HEK293T (cell line): ENCODE measurements at regions not wholly inside any gene's neighbourhood (a gene's known extent, or its start where the extent isn't known, plus 50 kb on each side); places are given as distances from the start of the nearest gene placed in this dataset.

ENCODE experiments used
- CTCF ChIA-PET: fragments of 350-600 bp; formaldehyde crosslinking; extraction: SDS; loops from one replicate; lab custom pipeline; 2021; ENCODE audit warnings: antibody characterized with exemption, inconsistent platforms; lab: Yijun Ruan, JAX
- POLR2A ChIA-PET: fragments of 350-600 bp; formaldehyde crosslinking; extraction: SDS; loops from one replicate; lab custom pipeline; 2020; ENCODE audit warnings: antibody characterized with exemption, inconsistent platforms; lab: Yijun Ruan, JAX
- DNase-seq: peaks from one replicate; pipeline ENCODE4 v3.0.0; 2012; ENCODE audit warnings: mixed read lengths; ENCODE audit errors: extremely low spot score
- ARNT ChIP-seq: fragments of 450-650 bp; IDR thresholded peaks from 2 replicates; pipeline ENCODE4 v1.6.1; 2017; ENCODE audit warnings: mild to moderate bottlenecking
- BHLHE40 ChIP-seq: fragments of 450-650 bp; IDR thresholded peaks from 2 replicates; pipeline ENCODE4 v1.6.1; 2016; ENCODE audit warnings: mild to moderate bottlenecking, moderate library complexity, borderline replicate concordance
- CTBP1 ChIP-seq: fragments of 450-650 bp; IDR thresholded peaks from 2 replicates; pipeline ENCODE4 v1.6.1; 2016; ENCODE audit warnings: borderline replicate concordance
- ELF4 ChIP-seq: fragments of 450-650 bp; IDR thresholded peaks from 2 replicates; pipeline ENCODE4 v1.6.1; 2017; ENCODE audit warnings: antibody characterized with exemption
- FOXA1 ChIP-seq: fragments of 450-650 bp; IDR thresholded peaks from 2 replicates; pipeline ENCODE4 v1.6.1; 2016; ENCODE audit warnings: mild to moderate bottlenecking
- FOXK2 ChIP-seq: fragments of 450-650 bp; IDR thresholded peaks from 2 replicates; pipeline ENCODE4 v1.6.1; 2016; ENCODE audit warnings: mild to moderate bottlenecking
- FOXM1 ChIP-seq: fragments of 450-650 bp; IDR thresholded peaks from 2 replicates; pipeline ENCODE4 v1.6.1; 2017; ENCODE audit warnings: mild to moderate bottlenecking, borderline replicate concordance
- HDGF ChIP-seq: fragments of 450-650 bp; IDR thresholded peaks from 2 replicates; pipeline ENCODE4 v1.6.1; 2017; ENCODE audit warnings: antibody characterized with exemption, borderline replicate concordance
- L3MBTL2 ChIP-seq: fragments of 450-650 bp; conservative IDR thresholded peaks from 2 replicates; pipeline ENCODE4 v1.6.1; 2016; ENCODE audit warnings: mild to moderate bottlenecking
- LEF1 ChIP-seq: fragments of 450-650 bp; IDR thresholded peaks from 2 replicates; pipeline ENCODE4 v1.6.1; 2017; ENCODE audit warnings: mild to moderate bottlenecking, borderline replicate concordance
- NFRKB ChIP-seq: fragments of 450-650 bp; IDR thresholded peaks from 2 replicates; pipeline ENCODE4 v1.6.1; 2016; ENCODE audit warnings: mild to moderate bottlenecking, moderate library complexity
- SP1 ChIP-seq: fragments of 450-650 bp; IDR thresholded peaks from 2 replicates; pipeline ENCODE4 v1.6.1; 2017
- SUZ12 ChIP-seq: fragments of 450-650 bp; IDR thresholded peaks from 2 replicates; pipeline ENCODE4 v1.6.1; 2016; ENCODE audit warnings: mild to moderate bottlenecking
- TARDBP ChIP-seq: fragments of 450-650 bp; IDR thresholded peaks from 2 replicates; pipeline ENCODE4 v1.6.1; 2016
- ZNF384 ChIP-seq: fragments of 450-650 bp; IDR thresholded peaks from 2 replicates; pipeline ENCODE4 v1.6.1; 2016
- TF ChIP-seq, protein P1 (sequence below): fragments of 450-650 bp; IDR thresholded peaks from 2 replicates; pipeline ENCODE4 v1.6.1; 2016

GRCh38 chr17:69949496-69949895 is 125.5 kb upstream of the KCNJ16 start:
- CTCF ChIA-PET, result no interaction called here
- TF ChIP-seq FOXA1 (no peak), ZNF384 (0 out of 2 replicates have a peak, but pooled peaks have one; percentile 39)
- no peak for DNase-seq

GRCh38 chr17:69949973-69950695 is 124.9 kb upstream of the KCNJ16 start:
- DNase-seq, result peak; percentile 15

More at GRCh38 chr17:69949496-69949895, 125.5 kb upstream of the KCNJ16 start:
- POLR2A ChIA-PET, result no interaction called here

DNA sequence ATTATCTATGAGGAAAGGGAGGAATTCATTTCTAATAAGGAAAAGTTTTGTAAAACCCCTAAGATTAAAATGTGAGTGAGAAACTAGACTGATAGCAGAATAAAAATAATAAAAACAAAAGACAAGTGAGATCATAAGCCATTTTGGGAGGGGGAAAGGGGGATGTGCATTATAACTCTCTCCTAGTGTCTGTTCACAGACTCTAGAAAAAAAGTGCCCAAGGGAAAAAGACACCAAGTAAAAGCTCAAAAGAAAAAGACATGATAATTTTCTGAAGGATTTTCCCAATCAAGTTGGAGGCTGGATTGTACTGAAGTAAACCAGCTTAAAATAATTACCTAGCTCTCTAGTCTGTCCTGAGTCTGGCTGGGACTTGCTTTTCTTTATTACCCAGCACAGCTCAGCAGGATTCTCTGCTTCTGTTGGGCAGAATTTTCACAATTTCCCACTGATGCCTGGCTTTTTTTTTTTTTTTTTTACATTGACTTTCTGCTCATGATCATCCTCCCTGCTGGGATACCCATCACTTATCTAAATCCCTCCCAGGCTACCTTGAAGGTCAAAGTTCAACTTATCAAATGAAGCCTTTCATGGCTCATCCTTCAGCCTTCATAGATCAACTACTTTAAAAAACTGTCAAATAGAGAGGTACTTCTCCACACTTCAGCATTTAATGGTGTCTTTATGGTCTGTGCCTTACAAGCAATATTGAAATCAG is 124.2 kb upstream of the KCNJ16 start:
- ChIA-PET POLR2A (no interaction called here), CTCF (no interaction called here)
- no peak for DNase-seq
- TF ChIP-seq, protein P1, sequence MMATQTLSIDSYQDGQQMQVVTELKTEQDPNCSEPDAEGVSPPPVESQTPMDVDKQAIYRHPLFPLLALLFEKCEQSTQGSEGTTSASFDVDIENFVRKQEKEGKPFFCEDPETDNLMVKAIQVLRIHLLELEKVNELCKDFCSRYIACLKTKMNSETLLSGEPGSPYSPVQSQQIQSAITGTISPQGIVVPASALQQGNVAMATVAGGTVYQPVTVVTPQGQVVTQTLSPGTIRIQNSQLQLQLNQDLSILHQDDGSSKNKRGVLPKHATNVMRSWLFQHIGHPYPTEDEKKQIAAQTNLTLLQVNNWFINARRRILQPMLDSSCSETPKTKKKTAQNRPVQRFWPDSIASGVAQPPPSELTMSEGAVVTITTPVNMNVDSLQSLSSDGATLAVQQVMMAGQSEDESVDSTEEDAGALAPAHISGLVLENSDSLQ, result peak; percentile 39; the same call in 1 of the 2 replicates
- TF ChIP-seq TARDBP (no peak), FOXK2 (no peak), L3MBTL2 (no peak), ZNF384 (peak; percentile 61)

More at GRCh38 chr17:69949973-69950695, 124.9 kb upstream of the KCNJ16 start:
- TF ChIP-seq TARDBP (no peak), HDGF (no peak), ELF4 (no peak), ARNT (peak; percentile 96), ZNF384 (no peak; the same call in 1 of the 2 replicates), FOXM1 (no peak), SUZ12 (no peak), FOXA1 (0 out of 2 replicates have a peak, but pooled peaks have one; percentile 16), FOXK2 (peak; percentile 84; the same call in 1 of the 2 replicates), SP1 (no peak), NFRKB (no peak), CTBP1 (peak; percentile 81), L3MBTL2 (no peak), BHLHE40 (no peak), LEF1 (no peak)
- TF ChIP-seq, protein P1, result peak; percentile 71
- ChIA-PET POLR2A (no interaction called here), CTCF (no interaction called here)

DNA sequence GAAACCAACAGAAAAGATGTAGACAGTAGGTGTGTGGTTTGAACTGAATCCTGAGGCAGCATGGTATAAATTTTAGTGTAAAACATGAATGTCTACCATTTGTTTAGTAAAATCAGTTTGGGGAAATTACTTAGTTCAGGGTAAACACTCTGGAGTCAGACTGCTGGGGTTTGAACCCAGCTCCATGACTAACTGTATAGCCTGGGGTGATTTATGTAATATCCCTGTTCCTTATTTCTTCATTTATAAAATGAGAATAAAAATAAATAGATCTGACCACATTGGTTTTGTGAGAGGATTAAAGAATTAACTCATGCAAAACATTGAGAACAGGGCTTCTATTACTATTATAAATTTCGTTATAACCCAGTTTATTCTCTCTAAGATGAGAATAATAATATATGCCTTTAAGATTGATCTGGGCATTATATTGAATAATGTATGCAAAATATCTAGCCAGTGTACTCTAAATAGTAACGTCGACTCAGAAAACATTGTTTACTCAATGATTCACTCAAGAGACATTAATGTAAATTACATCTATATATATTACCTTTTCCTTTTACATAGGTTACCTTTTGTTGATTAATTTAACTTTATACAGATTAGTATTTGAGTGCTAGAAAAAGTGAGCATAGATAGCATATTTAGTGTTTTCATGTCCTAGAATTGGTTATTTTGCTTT is 120.6 kb upstream of the KCNJ16 start:
- TF ChIP-seq FOXA1 (no peak), L3MBTL2 (no peak), FOXM1 (no peak), CTBP1 (no peak)
- TF ChIP-seq, protein P1, result no peak
- ChIA-PET POLR2A (no interaction called here), CTCF (no interaction called here)
- DNase-seq, result no peak

DNA sequence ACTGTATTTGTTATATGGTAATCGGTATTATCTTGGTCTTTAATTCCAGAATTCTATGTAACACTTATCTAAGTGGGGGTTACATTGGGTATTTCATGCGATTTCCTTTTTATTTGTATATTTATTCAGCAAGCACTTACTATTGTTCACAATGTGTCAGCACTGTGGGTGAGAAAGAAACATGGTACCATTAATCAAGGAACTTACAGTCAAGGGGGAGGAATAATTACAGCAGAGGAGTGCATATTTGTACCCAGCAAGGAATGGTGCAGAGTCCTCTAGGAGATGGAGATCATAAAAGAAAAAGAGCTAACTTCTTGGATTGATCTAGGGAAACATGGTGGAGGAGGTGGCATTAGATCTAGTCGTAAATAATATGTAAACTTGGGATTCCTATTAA is 117.0 kb upstream of the KCNJ16 start:
- ChIA-PET POLR2A (no interaction called here), CTCF (no interaction called here)
- no peak for DNase-seq
- TF ChIP-seq L3MBTL2 (no peak), CTBP1 (no peak), BHLHE40 (no peak), LEF1 (no peak), TARDBP (no peak), ZNF384 (no peak), ARNT (no peak), FOXM1 (no peak), HDGF (no peak), FOXK2 (no peak), FOXA1 (no peak), ELF4 (no peak), NFRKB (no peak), SUZ12 (no peak)
- TF ChIP-seq, protein P1, result no peak

DNA sequence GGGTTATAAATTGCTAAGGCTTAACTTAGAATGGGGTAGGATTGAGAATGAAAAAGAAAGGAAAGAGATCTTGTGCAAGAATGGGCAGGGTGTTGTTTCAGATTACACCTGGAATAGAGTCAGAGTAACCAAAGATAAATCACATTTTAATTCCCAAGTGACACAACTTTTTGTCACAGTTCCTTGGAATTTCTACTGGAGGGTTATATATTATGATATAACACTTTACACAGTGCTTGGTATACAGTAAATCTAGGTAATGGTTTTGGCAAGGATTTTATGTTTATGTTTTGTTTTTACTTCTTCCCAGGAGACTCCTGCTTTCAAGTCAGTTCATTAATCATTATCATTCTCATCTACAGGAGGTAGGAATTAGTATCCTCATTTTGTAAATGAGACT is 115.7 kb upstream of the KCNJ16 start:
- DNase-seq, result no peak
- CTCF ChIA-PET, result no interaction called here
- TF ChIP-seq, protein P1, result peak; percentile 52
- no peak for TF ChIP-seq ZNF384
- POLR2A ChIA-PET, result no interaction called here
